Activated gamma-delta T cell (primary cell): ENCODE measurements at regions not wholly inside any gene's neighbourhood (a gene's known extent, or its start where the extent isn't known, plus 50 kb on each side); places are given as distances from the start of the nearest gene placed in this dataset.
"Not testable (repeated sequence)": the region's sequence is repeated elsewhere in the genome, so short reads cannot be mapped to it uniquely, and the experiment has no call there.

Experiments
- DNase-seq: peaks from one replicate; lab custom pipeline; 2025; lab: John Stamatoyannopoulos, UW

DNA sequence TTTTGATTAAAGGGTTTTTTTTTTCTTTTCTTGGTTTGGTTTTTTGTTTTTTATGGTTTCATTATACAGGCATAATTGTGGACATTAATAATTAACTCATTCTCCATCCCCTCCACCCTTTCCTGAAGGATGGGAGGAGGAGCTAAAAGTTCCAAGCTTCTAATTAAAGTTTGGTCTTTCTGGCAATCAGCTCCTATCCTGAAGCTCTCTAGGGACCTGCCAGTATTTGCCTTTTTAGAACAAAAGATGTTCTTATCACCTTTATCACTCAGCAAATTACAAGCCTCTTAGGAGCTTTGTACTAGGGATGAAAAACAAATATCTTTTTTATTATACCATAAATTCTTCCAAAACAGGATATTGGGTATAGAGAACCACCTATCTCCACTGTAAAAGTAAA is 589.8 kb downstream of the PDHA2 start:
- DNase-seq, result no peak

GRCh38 chr4:96431094-96431493 is 591.2 kb downstream of the PDHA2 start:
- DNase-seq, result no peak

DNA sequence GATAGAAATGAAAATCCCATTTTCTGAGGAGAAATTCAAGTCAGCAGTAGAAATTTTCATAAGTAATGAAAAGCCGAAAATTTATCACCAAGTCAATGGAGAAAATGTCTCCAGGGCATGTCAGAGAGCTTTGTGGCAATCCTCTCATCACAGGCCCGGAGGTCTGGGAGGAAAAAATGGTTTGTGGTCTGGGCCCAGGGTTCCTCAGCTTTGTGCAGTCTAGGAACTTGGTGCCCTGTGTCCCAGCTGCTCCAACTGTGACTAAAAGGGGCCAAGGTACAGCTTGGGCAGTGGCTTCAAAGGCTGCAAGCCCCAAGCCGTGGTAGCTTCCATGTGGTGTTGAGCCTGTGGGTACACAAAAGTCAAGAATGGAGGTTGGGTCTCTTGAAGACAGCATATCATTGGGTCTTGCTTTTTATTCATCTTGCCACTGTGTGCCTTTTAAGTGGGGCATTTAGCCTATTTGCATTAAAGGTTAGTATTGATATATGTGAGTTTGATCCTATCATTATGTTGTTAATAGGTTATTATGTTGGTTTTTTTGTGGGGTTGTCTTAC is 608.5 kb downstream of the PDHA2 start:
- DNase-seq, result no peak

GRCh38 chr4:96455045-96455720 is 615.3 kb downstream of the PDHA2 start:
- no peak for DNase-seq

- DNase-seq, result not testable (repeated sequence)
These were observed 618.1 kb downstream of the PDHA2 start for GRCh38 chr4:96458031-96458430.

- DNase-seq, result no peak
These were observed 619.2 kb downstream of the PDHA2 start for GRCh38 chr4:96459105-96459504.

- no peak for DNase-seq
These were observed 625.9 kb downstream of the PDHA2 start for GRCh38 chr4:96465834-96466233.

DNA sequence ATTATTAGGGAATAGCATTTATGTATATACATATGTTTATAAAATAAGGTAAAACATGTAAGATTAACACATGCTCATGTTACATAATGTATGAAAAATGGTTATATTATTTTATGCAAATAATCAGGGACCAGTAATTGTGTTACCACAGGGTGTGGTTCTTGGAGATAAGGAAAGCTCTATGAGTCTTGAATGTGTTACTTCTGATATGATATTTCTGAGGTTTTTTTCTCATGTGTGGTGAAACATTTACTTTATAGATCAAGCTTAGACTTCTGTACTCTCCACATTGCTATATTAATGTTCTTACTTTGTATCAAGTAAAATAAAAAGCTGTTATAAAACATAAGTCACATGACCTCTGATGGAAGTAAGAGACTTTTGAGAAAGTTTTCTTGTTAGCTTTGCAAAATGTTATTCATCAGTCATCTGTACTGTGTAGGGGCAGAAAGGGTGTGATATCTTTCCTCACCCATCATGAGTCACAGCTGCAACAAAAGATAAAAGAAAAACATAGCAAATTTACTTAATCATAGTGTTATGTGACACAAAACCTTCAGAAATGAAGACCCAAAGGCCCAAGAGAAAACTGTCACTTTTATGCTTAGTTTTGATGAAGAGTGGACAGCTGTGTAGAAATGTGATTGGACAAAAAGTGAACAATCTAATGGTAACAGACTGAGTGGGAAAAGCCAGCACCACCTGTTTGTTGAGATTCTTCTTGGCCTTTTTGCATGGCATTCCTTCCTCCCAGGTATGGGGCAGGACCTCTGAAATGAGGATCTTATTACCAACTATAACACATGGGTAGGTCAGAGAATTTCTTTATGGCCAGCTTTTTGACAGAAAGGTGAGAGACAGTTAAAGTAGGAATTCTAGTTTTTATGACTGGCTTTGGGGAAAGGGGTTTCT is 632.3 kb downstream of the PDHA2 start:
- DNase-seq, result no peak

DNA sequence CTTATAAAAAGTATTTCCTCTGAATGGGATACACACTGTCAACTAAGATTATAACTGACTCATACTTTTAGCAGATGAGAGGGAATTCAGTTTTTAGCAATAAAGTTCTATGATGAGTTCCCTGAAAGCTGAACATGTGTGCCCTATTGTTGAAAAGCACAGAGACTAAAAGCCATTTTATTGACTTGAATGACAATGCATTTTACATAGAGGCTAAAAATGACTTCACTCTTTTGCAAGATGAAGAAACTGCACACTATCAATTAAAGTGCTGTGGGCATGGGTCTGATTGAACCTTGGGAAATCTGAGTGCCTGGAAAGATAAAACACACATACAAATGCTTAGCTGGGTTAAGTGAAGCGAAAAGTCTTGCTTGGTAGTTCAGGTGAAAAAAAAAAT is 633.4 kb downstream of the PDHA2 start:
- no peak for DNase-seq

- no peak for DNase-seq
These were observed 643.6 kb downstream of the PDHA2 start for GRCh38 chr4:96483308-96484030.

- no peak for DNase-seq
These were observed 646.7 kb downstream of the PDHA2 start for GRCh38 chr4:96486563-96486962.

- no peak for DNase-seq
These were observed 657.7 kb downstream of the PDHA2 start for GRCh38 chr4:96497621-96498020.

GRCh38 chr4:96504386-96504785 is 664.5 kb downstream of the PDHA2 start:
- no peak for DNase-seq

GRCh38 chr4:96509039-96509741 is 669.3 kb downstream of the PDHA2 start:
- DNase-seq, result no peak

- no peak for DNase-seq
These were observed 679.4 kb downstream of the PDHA2 start for GRCh38 chr4:96519291-96519690.

- peak; percentile 6 for DNase-seq
These were observed 681.2 kb downstream of the PDHA2 start for GRCh38 chr4:96521046-96521536.

GRCh38 chr4:96523611-96524010 is 683.7 kb downstream of the PDHA2 start:
- no peak for DNase-seq

- no peak for DNase-seq
These were observed 684.5 kb downstream of the PDHA2 start for GRCh38 chr4:96524311-96524875.

GRCh38 chr4:96525898-96526297 is 686.0 kb downstream of the PDHA2 start:
- no peak for DNase-seq

DNA sequence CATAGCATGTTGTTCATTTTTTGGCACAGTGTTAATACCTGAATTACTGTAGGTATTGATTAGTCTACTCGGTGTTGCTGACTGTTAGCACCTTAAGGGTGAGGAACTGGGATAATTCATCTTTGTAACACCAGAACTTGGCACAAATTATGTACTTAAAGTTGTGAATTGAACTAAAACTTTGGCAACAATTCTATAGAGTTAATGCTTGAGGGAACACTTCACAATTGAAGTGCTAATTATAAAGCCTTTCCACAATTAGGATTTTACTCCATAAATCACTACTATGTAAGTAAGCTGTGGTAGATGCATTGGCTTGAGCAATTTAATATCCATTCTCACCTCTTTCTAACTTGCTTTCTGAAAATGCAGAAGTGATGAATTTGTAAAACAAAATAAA is 686.7 kb downstream of the PDHA2 start:
- no peak for DNase-seq

- no peak for DNase-seq
These were observed 691.9 kb downstream of the PDHA2 start for GRCh38 chr4:96531836-96532235.
